GM12874 (cell line): ENCODE measurements at regions not wholly inside any gene's neighbourhood (a gene's known extent, or its start where the extent isn't known, plus 50 kb on each side); places are given as distances from the start of the nearest gene placed in this dataset.

Experiments
- TF ChIP-seq, protein P1 (sequence below): IDR thresholded peaks from 2 replicates; pipeline ENCODE4 v1.5.1; 2011; ENCODE audit warnings: low read depth, mild to moderate bottlenecking, control low read depth, low read length, moderate library complexity; ENCODE audit not compliant: insufficient read depth

DNA sequence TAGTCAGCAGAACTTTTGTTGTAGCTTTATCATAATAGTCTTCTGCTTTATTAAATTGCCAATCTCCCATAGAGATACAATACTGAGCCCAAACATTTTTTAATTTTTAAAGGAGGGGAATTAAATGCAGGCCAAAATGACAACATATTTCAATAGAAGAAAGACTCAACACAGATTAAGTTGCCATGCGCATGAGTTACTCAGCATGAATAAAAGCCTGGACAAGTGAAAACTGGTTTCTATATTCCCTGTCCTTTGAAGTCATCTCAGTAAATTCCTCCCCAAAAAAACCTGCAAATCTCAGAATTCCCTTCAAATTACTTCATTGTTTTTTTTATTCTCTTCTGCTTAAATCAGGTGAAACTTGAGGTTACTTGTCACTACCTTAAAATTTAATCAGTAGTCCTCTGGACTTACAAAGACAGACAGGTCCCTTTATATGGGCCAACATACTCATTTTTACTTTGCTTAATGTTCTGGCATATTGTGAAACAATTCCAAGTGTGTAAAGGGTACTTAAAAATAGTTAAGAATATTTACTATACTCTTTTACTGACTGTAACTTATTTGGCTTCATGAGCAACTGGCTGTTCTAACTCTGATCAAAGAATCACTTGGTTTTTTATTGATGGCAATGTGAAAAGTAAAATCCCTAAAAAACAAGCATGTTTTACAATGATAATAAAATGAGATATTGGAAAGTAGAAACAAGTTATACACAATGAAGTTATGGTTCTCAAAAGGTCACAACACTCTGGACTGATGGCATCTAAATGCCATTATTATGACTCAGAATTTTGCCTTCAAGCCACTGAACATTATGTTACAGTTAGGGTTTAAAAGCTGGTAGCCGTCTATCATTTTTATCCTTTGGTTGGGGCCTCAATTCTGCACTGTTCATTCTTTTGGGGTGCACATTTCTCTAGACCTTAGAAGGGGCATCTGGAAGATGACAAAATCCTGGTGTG lies 49.9 kb upstream of the COL21A1 start:
- TF ChIP-seq, protein P1, sequence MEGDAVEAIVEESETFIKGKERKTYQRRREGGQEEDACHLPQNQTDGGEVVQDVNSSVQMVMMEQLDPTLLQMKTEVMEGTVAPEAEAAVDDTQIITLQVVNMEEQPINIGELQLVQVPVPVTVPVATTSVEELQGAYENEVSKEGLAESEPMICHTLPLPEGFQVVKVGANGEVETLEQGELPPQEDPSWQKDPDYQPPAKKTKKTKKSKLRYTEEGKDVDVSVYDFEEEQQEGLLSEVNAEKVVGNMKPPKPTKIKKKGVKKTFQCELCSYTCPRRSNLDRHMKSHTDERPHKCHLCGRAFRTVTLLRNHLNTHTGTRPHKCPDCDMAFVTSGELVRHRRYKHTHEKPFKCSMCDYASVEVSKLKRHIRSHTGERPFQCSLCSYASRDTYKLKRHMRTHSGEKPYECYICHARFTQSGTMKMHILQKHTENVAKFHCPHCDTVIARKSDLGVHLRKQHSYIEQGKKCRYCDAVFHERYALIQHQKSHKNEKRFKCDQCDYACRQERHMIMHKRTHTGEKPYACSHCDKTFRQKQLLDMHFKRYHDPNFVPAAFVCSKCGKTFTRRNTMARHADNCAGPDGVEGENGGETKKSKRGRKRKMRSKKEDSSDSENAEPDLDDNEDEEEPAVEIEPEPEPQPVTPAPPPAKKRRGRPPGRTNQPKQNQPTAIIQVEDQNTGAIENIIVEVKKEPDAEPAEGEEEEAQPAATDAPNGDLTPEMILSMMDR, result no peak
